K562 (cell line): ENCODE measurements at regions not wholly inside any gene's neighbourhood (a gene's known extent, or its start where the extent isn't known, plus 50 kb on each side); places are given as distances from the start of the nearest gene placed in this dataset.
A peak's percentile ranks its signal among the peaks of the same experiment; 100 is the strongest.

Experiments
- CCNT2 ChIP-seq: IDR thresholded peaks from 2 replicates; pipeline ENCODE4 v1.6.1; 2011; ENCODE audit warnings: borderline replicate concordance, low read depth, mild to moderate bottlenecking, moderate library complexity, mixed read lengths, low read length; ENCODE audit not compliant: insufficient read length; ENCODE audit errors: extremely low read depth
- CREB1 ChIP-seq, 2 experiments: sonication (generic) in 1 of 2; formaldehyde crosslinking in 1 of 2; IDR thresholded peaks; 2 replicates each; pipeline versions ENCODE4 v1.6.1 to v1.8.0; 2012 to 2022; ENCODE audit warnings: inconsistent platforms in 1 of 2, mild to moderate bottlenecking in 1 of 2, missing genetic modification reagents in 1 of 2, moderate library complexity in 1 of 2
- CREBBP ChIP-seq: IDR thresholded peaks from one replicate; pipeline ENCODE4 v1.6.1; 2012; ENCODE audit warnings: low read depth, mild to moderate bottlenecking, control low read depth, inconsistent platforms, low read length
- CREM ChIP-seq: IDR thresholded peaks from 2 replicates; pipeline ENCODE4 v1.6.1; 2014; ENCODE audit warnings: antibody characterized with exemption, low read depth
- DNMT1 ChIP-seq: fragments of 450-650 bp; IDR thresholded peaks from 2 replicates; pipeline ENCODE4 v1.6.1; 2016; ENCODE audit warnings: antibody characterized with exemption, mild to moderate bottlenecking
- ELF4 ChIP-seq: fragments of 450-650 bp; formaldehyde crosslinking; IDR thresholded peaks from 2 replicates; pipeline ENCODE4 v1.4.0; 2022; ENCODE audit warnings: missing genetic modification characterization
- ETV1 ChIP-seq: fragments of 450-650 bp; conservative IDR thresholded peaks from 2 replicates; pipeline ENCODE4 v1.6.1; 2016; ENCODE audit warnings: missing genetic modification characterization, control low read depth, low read depth, missing compliant biosample characterization
- GABPB1 ChIP-seq: sonication (generic); formaldehyde crosslinking; IDR thresholded peaks from 2 replicates; pipeline ENCODE4 v1.8.0; 2022; ENCODE audit warnings: mild to moderate bottlenecking, missing genetic modification reagents
- IRF9 ChIP-seq: fragments of 450-650 bp; IDR thresholded peaks from 2 replicates; pipeline ENCODE4 v1.6.1; 2016; ENCODE audit warnings: missing biosample characterization, missing genetic modification characterization
- KAT2B ChIP-seq: IDR thresholded peaks from one replicate; pipeline ENCODE4 v1.6.1; 2012; ENCODE audit warnings: low read depth, mild to moderate bottlenecking, control low read depth, inconsistent platforms, low read length, moderate library complexity
- MBD2 ChIP-seq: sonication (generic); IDR thresholded peaks from 2 replicates; pipeline ENCODE4 v1.6.1; 2016; ENCODE audit warnings: low read depth, borderline replicate concordance
- MCM5 ChIP-seq: fragments of 450-650 bp; IDR thresholded peaks from 2 replicates; pipeline ENCODE4 v1.6.1; 2016; ENCODE audit warnings: low read depth
- MCM7 ChIP-seq, 2 experiments: fragments of 450-650 bp; IDR thresholded peaks; 2 replicates each; pipeline ENCODE4 v1.6.1; 2016 to 2018
- MIER1 ChIP-seq: fragments of 450-650 bp; IDR thresholded peaks from 2 replicates; pipeline ENCODE4 v1.6.1; 2016; ENCODE audit warnings: antibody characterized with exemption, mild to moderate bottlenecking, low read depth
- NCOA4 ChIP-seq: fragments of 450-650 bp; IDR thresholded peaks from 2 replicates; pipeline ENCODE4 v1.6.1; 2018; ENCODE audit warnings: mild to moderate bottlenecking; ENCODE audit not compliant: partially characterized antibody
- PRMT5 ChIP-seq: sonication (generic); formaldehyde crosslinking; IDR thresholded peaks from 2 replicates; pipeline ENCODE4 v1.5.0; 2020; ENCODE audit warnings: missing genetic modification reagents
- RFX1 ChIP-seq: fragments of 450-650 bp; IDR thresholded peaks from 2 replicates; pipeline ENCODE4 v1.6.1; 2016; ENCODE audit warnings: mild to moderate bottlenecking, moderate library complexity
- SREBF2 ChIP-seq: sonication (generic); formaldehyde crosslinking; IDR thresholded peaks from 2 replicates; pipeline ENCODE4 v1.4.0; 2020; ENCODE audit warnings: mild to moderate bottlenecking, missing genetic modification reagents
- STAG1 ChIP-seq: sonication (generic); formaldehyde crosslinking; IDR thresholded peaks from 2 replicates; pipeline ENCODE4 v1.5.0; 2020; ENCODE audit warnings: missing genetic modification reagents, borderline replicate concordance
- TEAD2 ChIP-seq: fragments of 450-650 bp; IDR thresholded peaks from 2 replicates; pipeline ENCODE4 v1.6.1; 2016; ENCODE audit warnings: missing genetic modification characterization, control low read depth, missing compliant biosample characterization
- TSC22D4 ChIP-seq: fragments of 450-650 bp; IDR thresholded peaks from 2 replicates; pipeline ENCODE4 v1.6.1; 2016; ENCODE audit warnings: missing genetic modification characterization, missing biosample characterization, control low read depth
- XRCC4 ChIP-seq: IDR thresholded peaks from one replicate; pipeline ENCODE4 v1.6.1; 2011; ENCODE audit not compliant: insufficient read depth, insufficient read length; ENCODE audit errors: extremely low read depth
- ZFPM2 ChIP-seq: fragments of 250-450 bp; sonication (Bioruptor Pico); IDR thresholded peaks from 2 replicates; pipeline ENCODE4 v1.5.1; 2022; ENCODE audit warnings: mild to moderate bottlenecking
- ZNF444 ChIP-seq: fragments of 250-450 bp; sonication (Bioruptor Pico); IDR thresholded peaks from 2 replicates; pipeline ENCODE4 v1.4.0; 2020; ENCODE audit warnings: mild to moderate bottlenecking, moderate library complexity
- ZNF668 ChIP-seq: fragments of 250-450 bp; sonication (Bioruptor Pico); IDR thresholded peaks from 2 replicates; pipeline ENCODE4 v1.8.0; 2022; ENCODE audit warnings: mild to moderate bottlenecking, inconsistent platforms
- ZNF75A ChIP-seq: fragments of 450-650 bp; formaldehyde crosslinking; IDR thresholded peaks from 2 replicates; pipeline ENCODE4 v1.4.0; 2020; ENCODE audit warnings: mild to moderate bottlenecking
- ZSCAN29 ChIP-seq: fragments of 450-650 bp; IDR thresholded peaks from 2 replicates; pipeline ENCODE4 v1.6.1; 2017
- ZZZ3 ChIP-seq: fragments of 450-650 bp; IDR thresholded peaks from 2 replicates; pipeline ENCODE4 v1.6.1; 2016; ENCODE audit warnings: antibody characterized with exemption, mild to moderate bottlenecking, moderate library complexity
- TF ChIP-seq, protein P1 (sequence below): fragments of 450-650 bp; formaldehyde crosslinking; IDR thresholded peaks from 2 replicates; pipeline ENCODE4 v1.4.0; 2020; ENCODE audit warnings: mild to moderate bottlenecking

GRCh38 chr5:36739751-36740221, 133.4 kb downstream of the SLC1A3 start (continued):
- TF ChIP-seq PRMT5, result no peak
- no peak for TF ChIP-seq RFX1
- no peak for TF ChIP-seq MIER1
- TF ChIP-seq TEAD2, result no peak
- TF ChIP-seq CREM, result no peak
- no peak for TF ChIP-seq STAG1 (CRISPR knock-in tag)
- peak; percentile 43; the same call in 1 of the 2 replicates for TF ChIP-seq CREB1 (IDR thresholded peaks at IDR 0.05)
- TF ChIP-seq CREB1 (CRISPR knock-in tag; IDR thresholded peaks at IDR 0.05), result no peak
- TF ChIP-seq MCM7 (IDR thresholded peaks at IDR 0.05), result no peak
- no peak for TF ChIP-seq MBD2
- TF ChIP-seq ZNF668 (CRISPR knock-in tag), result no peak
- TF ChIP-seq MCM5, result no peak
- no peak for TF ChIP-seq ZNF75A (CRISPR knock-in tag)
- no peak for TF ChIP-seq GABPB1
- no peak for TF ChIP-seq KAT2B
- TF ChIP-seq NCOA4, result no peak
- no peak for TF ChIP-seq ZNF444 (CRISPR knock-in tag)
- TF ChIP-seq TSC22D4 (tag), result no peak
- TF ChIP-seq CREBBP, result no peak
- TF ChIP-seq, protein P1, sequence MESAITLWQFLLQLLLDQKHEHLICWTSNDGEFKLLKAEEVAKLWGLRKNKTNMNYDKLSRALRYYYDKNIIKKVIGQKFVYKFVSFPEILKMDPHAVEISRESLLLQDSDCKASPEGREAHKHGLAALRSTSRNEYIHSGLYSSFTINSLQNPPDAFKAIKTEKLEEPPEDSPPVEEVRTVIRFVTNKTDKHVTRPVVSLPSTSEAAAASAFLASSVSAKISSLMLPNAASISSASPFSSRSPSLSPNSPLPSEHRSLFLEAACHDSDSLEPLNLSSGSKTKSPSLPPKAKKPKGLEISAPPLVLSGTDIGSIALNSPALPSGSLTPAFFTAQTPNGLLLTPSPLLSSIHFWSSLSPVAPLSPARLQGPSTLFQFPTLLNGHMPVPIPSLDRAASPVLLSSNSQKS (CRISPR knock-in tag), result no peak
- no peak for TF ChIP-seq XRCC4
- no peak for TF ChIP-seq SREBF2 (CRISPR knock-in tag)
- TF ChIP-seq ELF4, result no peak
- no peak for TF ChIP-seq ZFPM2
- no peak for TF ChIP-seq ZZZ3
- no peak for TF ChIP-seq ETV1
- TF ChIP-seq ZSCAN29, result no peak
- no peak for TF ChIP-seq DNMT1
- no peak for TF ChIP-seq IRF9 (tag)
- TF ChIP-seq CCNT2, result no peak
